Stimulated activated CD4-positive, alpha-beta T cell treated with anti-CD3 and anti-CD28 coated beads, Interleukin-4, amount 100 ng/mL, for 4 hours (primary cell): ENCODE measurements at regions not wholly inside any gene's neighbourhood (a gene's known extent, or its start where the extent isn't known, plus 50 kb on each side); places are given as distances from the start of the nearest gene placed in this dataset.
"Not testable (repeated sequence)": the region's sequence is repeated elsewhere in the genome, so short reads cannot be mapped to it uniquely, and the experiment has no call there.

Experiments used
- DNase-seq, 2 experiments: peaks; one replicate each; pipeline ENCODE4 v3.0.0-alpha.2; 2020

- DNase-seq: no peak
Observed at GRCh38 chr20:48375804-48376203, 452.0 kb downstream of the PREX1 start.

GRCh38 chr20:48374991-48375595 lies 452.7 kb downstream of the PREX1 start:
- no peak for DNase-seq

- DNase-seq: not testable (repeated sequence)
Observed at GRCh38 chr20:48374031-48374907, 453.5 kb downstream of the PREX1 start.

- DNase-seq: no peak
Observed at GRCh38 chr20:48373555-48373934, 454.3 kb downstream of the PREX1 start.

- not testable (repeated sequence) for DNase-seq
Observed at GRCh38 chr20:48372851-48373554, 454.8 kb downstream of the PREX1 start.

GRCh38 chr20:48371211-48371610 lies 456.6 kb downstream of the PREX1 start:
- DNase-seq: no peak

- not testable (repeated sequence) for DNase-seq
Observed at GRCh38 chr20:48368580-48369021, 459.2 kb downstream of the PREX1 start.

DNA sequence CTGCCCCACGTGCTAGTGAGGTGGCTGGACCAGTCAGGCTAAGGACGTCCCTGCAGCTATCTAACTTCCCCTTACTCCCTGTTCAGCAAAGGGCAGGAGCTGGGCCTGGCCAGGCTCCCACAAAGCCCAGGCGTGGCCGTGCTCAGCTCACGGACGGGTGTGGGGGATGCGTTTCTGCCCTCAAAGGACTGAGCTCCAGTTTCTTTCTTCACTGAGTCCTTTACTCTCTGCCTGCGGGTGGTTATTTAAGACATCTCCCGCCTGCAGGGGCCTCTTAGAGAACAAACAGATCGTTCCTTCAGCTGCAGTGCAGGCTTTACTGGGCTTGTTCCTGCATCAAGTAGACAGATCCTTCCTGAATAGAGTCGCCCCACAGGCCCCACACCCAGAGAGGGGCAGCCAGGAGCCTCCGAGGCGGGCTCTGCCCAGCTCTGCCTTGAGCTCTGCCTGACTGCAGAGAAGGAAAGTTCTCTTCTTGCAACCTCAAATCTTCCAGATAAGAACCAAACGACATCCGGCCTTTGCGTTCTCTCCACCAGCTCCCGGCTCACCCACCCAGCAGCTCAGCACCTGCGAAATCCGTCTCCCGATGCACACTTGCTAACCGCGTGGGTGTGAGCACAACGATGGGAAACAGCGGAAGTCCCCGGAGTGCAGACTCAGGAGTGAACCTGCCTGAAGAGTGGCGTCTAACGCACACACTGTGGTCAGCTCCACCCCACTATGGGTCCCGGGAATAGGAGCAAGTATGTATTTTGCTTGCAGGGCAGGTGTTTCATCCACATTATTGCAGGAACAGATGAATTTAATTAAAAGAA lies 460.0 kb downstream of the PREX1 start:
- DNase-seq: not testable (repeated sequence)

DNA sequence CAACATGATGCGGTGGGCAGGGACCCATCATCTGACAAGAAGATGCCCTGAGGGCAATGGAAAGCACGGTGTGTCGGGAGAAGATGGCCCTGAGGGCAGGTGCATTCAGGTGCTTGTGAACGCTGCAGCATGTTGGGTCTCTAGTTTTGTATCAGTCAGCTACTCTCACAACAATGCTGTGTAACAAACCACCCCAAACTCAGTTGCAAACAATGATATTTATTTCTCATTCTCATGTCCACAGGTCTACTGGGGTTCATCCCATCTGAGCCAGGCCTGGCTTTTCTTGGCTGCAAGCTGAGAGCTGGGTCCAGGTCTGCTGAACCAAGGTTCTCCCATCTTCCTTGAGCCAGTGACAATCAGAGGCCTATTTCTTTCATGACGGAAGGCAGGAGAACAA lies 461.6 kb downstream of the PREX1 start:
- no peak for DNase-seq

DNA sequence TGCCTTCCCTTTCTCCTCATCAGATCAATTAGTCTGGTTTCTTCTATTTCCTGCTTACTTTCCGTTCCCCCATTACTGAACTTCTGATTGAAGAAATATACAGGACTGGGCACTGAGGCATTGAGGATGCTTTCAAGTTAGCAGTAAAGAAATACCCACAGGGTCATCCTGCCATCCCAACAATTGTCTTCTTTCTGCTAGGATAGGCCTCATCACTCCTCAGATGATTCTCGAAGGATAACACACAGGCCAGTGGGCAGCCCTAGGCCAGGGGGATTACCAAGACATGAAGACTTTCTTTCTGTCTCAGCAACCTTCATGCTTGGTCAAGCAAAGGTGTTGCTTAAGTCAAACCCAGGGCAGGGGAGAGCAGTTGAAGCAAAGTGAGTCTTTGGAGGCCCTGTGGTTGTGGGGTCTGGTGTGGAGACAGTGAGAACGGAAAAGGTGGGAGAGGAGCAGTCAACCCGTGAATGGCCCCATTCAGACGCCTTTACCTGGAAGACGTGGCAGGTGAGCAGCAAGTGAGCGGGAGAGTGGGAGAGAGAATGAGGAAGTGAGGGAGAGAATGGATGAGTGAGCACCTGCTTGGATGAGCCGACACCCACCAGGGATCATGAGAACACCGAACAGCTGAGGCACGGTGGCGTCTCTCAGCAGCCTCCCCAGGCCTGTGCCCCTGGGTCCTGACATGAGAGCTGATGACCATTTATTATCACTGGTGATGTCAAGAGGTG lies 462.9 kb downstream of the PREX1 start:
- no peak for DNase-seq

DNA sequence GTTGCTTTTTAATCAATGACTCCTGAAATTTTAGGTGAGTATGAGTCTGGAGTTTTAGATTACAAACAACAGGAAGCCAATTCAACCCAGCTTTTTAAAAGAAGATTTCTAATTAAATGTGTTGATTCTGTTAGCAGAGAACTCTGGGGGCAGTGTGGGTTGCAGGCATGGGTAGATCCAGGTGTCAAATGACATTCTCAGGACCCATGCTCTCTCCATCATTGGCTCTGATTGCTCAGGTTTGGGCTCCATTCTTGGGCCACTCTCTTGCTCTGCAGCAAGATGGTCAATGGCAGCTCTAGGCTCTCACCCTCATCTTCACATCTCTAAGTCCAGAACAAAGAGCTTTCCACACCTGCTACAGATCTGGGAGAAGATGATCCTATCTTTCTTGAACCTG lies 463.7 kb downstream of the PREX1 start:
- DNase-seq: no peak

DNA sequence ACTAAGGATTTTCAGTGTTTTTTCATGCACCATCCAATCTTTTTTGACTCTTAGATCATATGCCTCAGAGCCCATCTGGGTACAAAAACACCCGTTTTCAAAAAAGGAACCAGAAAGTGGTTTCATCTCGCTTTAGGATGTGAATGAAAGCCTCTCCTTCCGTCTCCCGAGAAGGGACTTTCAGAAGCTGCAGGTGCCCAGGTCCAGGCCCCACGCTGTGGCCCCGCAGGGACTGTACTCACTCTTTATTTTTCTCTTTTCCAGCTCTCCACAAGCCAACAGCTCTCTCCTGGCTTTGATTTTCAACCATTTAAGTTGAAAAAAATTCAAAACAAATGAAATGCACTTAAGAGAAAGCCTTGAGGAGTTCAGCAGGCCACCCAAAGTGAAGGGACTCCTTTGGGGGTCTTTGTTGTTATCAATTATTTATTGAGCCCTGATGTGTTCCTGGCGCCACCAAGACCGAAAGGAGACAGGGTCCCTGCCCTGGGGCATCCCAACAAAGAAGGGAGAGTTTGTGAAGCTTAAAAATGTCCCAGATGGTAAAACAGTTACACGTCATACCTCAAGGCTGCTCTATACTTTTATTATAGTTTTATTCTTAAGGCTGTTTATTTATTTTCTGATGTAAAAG lies 467.3 kb downstream of the PREX1 start:
- DNase-seq: no peak

DNA sequence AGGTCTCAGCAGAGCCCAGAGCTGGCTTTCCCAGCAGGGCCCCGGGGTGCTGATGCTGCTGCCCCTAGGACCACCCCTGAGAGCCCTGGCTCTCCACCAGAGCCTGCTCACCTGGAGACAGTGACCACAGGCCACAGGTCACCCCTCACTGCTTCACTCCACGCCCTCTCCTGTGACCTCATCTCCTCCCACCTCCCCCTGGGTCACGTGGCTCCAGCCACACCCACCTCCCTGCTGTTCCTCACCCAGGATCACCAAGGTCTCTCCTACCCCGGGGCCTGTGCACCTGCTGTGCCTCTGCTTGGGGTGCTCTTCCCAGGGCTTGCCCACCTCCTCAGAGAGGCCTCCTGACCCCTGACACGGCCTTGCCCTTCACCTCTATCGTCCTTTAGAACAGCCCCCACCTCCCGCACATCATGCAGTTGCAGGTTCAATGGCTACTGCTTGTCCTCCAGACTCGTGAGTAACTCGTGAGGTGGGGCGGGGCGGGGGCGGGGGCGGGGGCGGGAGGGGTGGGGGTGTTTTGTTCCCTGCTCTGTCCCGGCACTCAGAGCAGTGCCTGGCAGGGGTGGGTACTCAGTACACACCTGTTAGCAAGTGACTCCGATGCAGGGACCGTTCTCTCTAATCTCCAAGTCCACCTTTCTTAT lies 468.0 kb downstream of the PREX1 start:
- no peak for DNase-seq

DNA sequence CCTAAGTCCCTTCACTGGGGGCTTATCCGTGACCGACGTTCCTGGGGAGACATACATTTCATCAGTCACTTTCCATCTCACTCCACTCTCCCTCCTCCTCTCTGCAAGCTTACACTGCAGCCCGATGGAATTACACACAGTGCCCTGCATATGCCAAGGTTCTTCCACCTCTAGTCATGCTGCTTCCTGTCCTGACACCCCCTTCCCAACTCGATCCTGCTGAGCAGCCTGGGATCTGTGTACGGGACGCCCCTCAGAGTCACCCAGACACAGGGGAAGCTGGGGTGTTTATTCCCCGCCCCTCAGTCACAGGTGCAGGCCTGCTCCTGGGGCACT lies 468.8 kb downstream of the PREX1 start:
- not testable (repeated sequence) for DNase-seq

- no peak for DNase-seq
Observed at GRCh38 chr20:48358176-48359054, 469.4 kb downstream of the PREX1 start.

DNA sequence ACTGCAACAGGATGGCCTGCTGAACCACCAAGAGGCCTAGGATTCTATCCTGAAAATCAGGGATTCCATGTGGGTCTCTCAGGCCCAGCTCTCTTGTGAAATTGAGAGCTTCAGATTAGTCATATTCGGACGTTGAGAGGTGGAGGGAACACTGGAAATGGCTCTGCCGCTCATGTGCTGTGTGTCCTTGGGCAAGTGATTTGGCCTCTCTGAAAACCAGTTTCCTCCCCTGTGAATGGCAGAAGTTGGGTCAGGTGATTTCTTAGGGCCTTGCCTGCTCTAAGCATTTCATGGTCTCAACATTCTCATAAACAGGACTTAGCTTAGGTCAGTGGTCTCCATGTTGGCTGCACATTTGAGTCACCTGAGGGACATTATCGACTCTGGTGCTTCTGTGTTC lies 470.1 kb downstream of the PREX1 start:
- no peak for DNase-seq

- no peak for DNase-seq
Observed at GRCh38 chr20:48354903-48355302, 472.9 kb downstream of the PREX1 start.

- no peak for DNase-seq
Observed at GRCh38 chr20:48354320-48354876, 473.4 kb downstream of the PREX1 start.

DNA sequence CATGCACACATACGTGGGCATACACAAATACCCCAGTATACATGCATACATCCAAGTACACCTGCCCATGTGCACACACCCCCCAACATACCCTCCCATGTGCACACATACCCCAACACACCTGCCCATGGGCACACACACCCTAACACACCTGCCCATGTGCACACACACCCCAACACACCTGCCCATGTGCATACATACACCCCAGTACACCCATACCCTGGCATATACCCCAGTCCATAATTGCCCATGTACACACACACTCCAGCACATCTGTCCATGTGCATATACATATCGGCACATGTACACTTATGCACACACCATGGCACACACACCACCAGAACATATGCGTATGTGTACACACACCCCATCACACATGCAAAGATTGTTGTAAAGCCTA lies 475.2 kb downstream of the PREX1 start:
- no peak for DNase-seq

DNA sequence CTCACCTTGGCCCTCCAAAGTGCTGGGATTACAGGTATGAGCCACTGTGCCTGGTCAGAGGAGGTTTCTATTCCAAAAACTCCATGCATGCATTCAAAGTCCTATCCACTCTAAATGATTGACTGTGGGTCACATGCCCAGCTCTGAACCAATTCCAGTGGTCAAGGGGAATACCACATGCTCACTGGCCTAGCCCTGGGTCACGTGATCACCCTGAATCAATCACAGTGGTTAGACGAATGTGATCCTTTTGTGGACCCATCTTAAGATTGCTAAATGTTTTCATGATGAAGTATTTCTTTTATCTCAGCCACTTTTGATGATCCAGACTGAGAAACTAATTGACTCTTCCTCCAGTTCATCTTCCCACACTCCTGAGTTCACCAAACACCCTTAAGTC lies 475.8 kb downstream of the PREX1 start:
- DNase-seq: no peak
